Activated CD4-positive, alpha-beta T cell treated with anti-CD3 and anti-CD28 coated beads, Interleukin-2, amount 50 U/mL, for 16 hours (primary cell): ENCODE measurements at regions not wholly inside any gene's neighbourhood (a gene's known extent, or its start where the extent isn't known, plus 50 kb on each side); places are given as distances from the start of the nearest gene placed in this dataset.
"Not testable (repeated sequence)": the region's sequence is repeated elsewhere in the genome, so short reads cannot be mapped to it uniquely, and the experiment has no call there.

Source experiments
- DNase-seq: peaks from one replicate; pipeline ENCODE4 v3.0.0-alpha.2; 2020

DNA sequence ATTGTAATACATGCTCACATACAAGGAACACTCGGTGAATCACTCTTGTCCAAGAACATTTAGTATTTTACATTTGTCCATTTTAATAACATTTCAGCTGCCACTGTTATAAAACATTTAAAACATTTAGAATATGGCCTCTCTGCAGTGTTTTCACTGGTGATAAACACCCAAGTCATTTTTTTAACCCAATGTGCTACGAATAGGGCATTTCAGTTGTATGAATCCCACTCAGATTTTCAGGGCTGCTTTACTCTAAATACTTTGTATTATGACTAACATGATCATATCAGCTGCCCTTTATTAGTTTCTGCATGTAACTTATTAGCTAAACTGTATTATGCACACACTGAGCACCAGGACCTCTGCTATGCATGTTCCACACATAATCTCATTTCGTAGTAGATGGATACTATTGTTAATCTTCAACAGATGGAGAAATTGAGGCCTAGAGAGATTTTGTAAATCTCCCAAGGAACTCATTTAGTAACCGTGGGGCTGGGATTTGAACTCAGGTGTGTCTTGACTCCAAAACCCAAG lies 148.6 kb upstream of the CDIN1 start:
- no peak for DNase-seq

DNA sequence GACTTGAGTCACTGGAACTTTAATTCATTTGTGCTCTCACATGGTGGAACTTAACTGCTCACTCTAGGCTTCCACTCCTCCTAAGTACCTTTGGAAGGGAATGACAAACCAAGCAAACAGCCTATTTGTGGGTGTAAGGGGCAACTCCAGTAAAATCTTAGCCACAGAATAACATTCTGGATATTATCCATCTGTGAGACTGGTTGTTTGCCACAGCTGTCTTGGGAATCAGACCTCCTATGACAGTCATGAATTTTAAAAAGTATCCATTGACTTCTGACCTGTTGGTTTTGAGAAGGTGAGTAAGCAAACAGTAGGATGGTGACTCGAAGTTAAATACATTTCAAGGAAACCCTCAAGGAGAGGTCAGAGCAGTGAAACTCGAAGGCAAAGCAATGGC lies 147.3 kb upstream of the CDIN1 start:
- DNase-seq: no peak

DNA sequence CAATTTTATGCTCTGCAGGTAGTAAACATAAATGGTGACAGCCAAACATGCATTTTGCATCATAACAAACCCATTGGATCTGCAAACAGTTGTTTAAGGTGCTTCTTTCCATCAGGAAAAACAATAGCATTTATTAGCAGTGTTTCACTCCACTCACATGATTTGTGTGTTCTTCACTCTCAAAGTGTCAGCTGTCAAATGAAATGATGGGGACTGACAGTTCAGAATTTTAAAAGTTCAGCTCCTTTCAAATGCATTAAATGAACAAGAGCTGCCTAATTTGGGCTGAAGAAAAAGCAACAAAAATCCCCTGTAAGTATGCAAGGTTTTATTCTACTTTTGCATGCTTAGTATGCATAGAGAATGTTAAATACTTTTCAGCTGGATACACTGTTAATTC lies 145.2 kb upstream of the CDIN1 start:
- no peak for DNase-seq

DNA sequence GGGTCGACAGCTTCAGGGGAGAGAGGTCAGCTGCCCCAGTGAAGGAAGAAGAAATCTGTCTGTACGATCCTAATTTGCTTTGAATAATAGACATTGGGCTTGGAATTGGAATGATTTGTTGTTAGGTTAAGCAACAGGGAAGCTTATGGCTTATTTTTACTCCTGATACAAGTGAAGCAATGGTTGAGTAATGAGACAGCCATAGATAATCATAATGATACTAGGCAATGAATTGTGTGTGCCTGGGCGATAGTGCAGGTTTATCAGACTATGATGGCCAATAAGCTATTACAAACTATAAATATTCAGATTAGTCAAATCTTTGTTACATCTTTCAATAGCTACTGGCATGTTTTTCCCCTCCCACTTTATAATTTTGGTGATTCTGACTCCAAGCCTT lies 140.9 kb upstream of the CDIN1 start:
- no peak for DNase-seq

DNA sequence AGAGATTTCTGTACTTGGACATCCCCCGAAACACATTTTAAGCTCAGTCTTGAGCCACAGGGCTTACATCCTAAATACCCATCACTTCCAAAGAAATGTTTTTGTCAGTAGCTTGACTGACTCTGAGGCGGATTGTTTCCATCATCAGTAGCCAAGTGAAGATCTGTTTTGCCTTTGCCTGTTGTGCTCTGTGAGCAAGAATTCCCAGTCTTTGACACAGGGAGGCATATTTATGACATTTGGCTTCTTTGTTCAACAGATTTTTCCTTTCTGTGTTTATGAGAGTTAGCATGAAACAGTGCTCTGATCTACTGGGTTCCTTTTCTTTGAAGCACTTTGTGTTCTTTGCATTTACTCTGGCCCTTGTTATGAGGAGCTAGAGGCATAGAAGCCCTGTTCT lies 132.1 kb upstream of the CDIN1 start:
- DNase-seq: no peak

DNA sequence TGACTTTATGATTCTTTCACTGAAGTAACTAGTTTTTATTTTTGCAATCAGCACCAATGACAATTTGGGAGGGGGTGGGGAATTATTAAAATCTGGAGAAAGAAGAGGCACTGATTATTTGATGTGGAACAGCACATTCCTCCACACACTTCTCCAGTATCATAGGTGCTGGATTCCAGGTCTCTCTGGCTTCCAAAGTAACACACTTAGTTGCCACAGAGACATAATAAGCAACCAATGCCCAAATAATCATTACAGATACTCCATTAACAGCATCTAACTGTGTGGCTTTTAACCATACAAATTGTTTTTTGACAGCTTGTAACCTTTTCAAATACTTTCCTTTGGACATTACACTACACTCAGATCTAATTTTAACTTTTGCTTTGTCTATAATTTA lies 131.0 kb upstream of the CDIN1 start:
- no peak for DNase-seq

DNA sequence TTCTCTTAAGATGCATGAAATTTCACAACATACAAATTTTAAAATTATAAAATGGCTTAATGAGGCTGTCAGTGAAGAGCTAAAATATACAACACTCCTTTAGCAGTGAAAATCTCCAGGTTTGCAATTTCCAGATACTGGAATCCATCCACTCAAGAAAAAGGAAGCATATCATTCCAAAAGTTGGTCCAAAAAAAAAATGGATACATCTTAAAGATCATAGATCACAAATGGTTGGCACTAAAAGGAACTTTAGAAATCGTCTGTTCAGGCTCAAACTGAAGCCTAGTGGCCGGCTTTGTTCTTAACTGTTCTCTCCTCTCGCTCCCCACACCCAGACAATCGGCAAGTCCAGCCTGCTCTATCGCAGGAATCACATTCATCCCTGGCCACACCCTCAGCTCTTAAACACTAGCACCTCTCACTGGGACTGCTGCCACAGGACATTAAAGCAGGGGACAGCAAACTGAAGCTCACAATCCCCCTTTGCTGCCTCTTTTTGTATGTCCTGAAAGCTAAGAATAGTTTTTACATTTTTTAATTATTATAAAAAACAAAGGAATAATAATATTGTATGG lies 130.3 kb upstream of the CDIN1 start:
- no peak for DNase-seq

DNA sequence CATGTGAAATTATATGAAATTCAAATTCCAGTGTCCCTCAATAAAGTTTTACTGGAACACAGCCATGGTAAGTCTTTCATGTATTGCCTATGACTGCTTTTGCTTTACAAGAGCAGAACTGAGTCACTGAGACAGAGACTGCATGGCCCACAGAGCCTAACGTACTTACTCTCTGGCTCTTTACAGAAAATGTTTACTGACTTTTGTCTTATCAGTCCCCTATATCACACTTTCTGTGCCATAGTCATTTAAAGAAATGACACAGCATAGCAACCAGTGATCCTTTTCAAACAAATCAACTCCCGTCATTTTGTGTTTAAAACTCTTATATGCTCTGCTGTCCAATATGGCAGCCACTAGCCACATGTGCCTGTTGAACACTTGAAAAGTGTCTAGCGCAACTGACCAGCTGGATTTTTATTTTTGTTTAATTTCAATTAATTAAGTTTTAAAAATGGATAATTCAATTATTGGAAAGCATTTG lies 129.7 kb upstream of the CDIN1 start:
- no peak for DNase-seq

DNA sequence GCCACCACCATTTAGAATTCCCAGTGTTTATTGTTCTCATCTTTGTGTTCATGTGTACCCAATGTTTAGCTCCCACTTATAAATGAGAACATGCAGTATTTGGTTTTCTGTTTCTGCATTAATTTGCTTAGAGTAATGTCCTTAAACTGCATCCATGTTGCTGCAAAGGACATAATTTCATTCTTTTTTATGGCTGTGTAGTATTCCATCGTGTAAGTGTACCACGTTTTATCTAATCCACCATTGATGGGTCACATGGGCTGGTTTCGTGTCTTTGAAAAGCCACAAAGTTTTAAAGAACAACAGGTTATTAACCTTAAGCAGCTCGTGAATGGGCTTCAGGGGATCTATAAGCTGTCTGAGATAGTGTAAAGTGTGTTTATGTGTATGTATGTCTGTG lies 125.2 kb upstream of the CDIN1 start:
- not testable (repeated sequence) for DNase-seq

DNA sequence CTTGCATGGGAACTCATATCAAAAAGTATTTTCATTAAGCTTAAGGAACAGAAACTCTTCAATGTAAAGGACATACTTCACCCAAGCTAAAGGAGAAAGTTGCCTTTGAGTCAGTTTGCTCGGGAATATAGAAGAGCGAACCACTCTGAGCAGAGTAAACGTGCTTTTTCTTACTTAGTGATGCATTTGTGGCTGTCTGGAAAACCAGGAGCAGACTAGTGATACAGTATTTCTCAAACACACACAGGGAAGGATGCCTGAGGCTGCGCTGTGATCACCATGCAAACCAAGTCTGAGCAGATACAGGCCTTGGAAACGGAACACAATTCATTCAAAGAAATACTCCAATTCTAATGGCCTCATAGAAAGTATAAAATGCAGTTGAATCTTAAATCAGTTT lies 121.0 kb upstream of the CDIN1 start:
- DNase-seq: no peak

DNA sequence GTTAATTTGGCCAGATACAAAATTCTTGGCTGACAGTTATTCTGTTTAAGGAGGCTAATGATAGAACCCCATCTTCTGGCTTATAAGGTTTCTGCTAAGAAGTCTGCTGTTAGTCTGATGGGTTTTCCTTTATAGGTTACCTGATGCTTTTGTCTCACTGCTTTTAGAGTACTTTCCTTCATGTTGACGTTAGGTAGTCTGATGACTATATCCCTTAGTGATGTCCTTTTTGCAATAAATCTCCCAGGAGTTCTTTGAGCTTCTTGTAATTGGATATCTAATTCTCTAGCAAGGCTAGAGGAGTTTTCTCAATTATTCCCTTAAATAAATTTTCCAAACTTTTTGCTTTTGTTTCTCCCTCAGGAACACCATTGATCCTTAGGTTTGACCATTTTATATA lies 114.1 kb upstream of the CDIN1 start:
- DNase-seq: no peak

DNA sequence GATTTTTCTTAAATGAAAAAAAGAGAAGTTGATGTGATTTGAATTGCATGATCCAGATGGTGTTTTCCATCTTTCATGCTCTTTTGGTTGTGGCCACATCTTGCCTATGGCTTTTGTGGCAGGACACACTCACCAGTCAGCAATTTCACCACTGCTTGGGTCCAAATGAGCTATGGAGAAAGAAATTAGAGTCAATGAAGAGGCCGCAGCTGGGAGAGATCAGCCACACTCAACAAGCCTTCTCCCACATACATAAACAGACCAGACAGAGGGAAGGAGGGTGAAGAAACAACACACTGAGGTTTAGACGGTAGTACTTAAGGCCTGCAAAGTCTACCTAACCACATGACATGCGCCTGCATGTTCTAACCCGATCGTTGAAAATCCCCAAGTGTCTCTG lies 110.7 kb upstream of the CDIN1 start:
- no peak for DNase-seq

DNA sequence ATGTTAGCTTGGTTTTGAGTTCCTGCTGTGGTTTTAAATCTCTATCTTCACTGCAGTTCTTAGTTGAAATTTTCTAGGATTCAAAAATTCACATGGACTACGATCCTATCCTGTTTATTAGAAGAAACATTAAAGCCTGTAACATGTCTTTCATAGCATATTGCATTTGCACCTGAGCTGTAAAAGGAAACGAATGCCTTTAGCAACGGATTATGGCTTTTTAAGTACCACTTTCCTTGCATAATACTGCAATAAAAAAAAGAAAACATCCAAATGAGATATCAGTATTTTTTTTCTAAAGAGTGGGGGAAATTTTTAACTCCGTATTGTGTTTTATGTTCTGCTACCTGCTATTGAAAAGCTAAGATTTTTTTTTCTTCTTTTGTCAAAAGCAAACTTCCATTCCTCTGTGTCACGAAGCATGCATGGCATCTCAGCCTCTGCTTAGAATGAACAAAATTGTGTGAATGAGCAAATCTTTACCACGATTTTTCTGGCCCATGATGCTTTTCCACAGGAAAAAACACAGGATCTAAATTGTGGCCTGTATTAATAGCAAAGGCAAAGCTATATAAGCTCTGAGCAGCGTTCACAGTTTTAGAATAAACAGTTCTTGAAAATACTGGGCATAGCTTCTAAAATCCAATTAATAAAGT lies 110.0 kb upstream of the CDIN1 start:
- DNase-seq: no peak

DNA sequence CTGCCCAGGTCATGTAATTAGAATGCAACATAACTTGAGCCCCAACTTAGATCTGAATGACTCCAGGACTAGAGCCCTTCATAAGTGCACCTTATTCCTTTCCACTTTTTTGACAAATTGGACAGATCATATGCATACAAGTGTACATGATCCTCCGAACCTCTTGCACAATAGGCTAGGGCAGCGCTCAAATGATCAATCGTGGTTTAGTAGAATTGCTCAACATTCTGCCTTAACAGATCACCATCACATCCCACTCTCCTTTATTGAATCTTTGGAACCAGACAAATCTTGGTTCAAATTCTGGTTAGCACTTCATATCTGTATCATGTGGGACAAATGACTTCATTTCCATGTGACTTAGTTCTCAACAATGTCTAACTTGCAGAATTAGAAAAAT lies 106.8 kb upstream of the CDIN1 start:
- no peak for DNase-seq

DNA sequence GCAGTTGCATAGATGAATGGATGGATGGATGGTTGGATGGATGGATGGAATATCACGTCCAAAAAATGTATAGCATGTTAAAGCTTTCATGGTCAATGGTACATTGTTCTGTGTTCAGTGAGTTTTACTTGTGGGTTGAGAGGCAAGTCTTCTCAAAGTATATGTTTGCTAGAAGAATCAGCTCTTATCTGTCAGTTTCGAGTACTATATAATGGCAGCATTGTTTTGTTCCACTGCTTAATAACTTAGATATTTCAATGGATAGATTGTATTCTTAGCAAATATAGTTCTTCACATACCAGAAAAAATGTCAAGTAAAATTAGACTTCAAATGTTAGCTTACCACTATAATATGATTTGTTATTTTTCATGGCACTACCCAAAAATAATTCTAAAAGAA lies 100.9 kb upstream of the CDIN1 start:
- no peak for DNase-seq

DNA sequence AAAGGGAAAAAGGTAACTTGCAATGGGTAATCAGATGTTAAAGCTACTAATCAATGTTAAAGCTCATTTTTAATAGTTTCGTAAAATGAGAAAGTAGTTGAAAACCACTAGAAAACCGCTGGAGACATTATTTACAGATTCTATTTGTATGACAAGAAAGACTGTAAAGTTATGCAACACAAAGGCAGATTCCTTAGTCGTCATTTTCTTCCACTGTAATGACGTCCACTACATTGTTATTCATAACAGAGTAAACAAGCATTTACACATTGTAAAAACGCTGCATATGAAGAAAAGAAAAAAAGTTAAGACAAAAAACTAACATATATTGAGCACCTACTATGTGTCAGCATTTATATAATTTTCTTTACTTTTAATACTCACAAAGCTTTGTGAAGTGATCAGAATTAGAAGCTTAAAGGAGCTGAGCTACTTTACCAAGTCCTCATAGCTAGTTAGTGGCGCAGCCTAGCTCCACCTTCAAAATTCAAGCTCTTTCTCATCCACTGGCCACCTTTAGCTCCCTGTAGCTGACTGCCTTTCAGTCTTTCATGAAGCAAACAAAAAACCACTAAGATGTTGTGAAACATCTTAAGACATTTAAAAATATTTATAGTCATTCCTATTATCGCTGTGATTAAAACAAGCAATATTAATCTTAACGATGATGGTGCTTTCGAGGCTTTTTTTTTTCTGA lies 100.1 kb upstream of the CDIN1 start:
- DNase-seq: no peak

DNA sequence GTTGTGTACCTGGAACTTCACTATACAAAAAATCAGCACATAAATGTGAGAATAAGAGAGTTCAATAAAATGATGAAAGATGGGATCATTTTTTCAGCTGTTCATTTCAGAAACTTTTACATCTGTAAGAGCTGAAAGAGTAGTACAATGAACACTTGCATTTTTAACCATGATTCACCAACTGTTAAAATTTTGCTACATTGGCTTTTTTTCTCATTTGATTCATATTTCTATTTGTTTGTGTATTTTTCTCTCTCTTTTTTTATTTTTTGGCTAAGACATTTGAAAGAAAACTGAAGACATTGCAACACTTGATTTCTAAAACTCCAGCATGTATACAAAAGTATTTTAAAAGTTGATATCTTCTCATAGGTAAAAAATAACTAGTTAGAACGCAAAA lies 98.3 kb upstream of the CDIN1 start:
- DNase-seq: no peak

DNA sequence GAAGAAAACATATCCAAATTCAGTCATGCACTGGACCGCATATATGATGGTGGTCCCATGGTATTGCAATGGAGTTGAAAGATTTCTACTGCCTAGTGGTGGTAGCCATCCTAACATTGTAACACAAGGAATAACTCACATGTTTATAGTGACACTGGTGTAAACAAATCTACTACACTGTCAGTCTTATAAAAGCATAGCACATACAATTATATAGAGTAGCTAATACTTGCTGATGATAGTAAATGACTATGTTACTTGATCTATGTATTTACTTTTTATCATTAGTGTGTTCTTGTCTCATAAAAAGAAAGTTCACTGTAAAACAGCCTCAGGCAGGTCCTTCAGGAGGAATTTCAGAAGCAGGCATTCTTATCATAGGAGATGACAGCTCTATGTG lies 96.0 kb upstream of the CDIN1 start:
- no peak for DNase-seq

DNA sequence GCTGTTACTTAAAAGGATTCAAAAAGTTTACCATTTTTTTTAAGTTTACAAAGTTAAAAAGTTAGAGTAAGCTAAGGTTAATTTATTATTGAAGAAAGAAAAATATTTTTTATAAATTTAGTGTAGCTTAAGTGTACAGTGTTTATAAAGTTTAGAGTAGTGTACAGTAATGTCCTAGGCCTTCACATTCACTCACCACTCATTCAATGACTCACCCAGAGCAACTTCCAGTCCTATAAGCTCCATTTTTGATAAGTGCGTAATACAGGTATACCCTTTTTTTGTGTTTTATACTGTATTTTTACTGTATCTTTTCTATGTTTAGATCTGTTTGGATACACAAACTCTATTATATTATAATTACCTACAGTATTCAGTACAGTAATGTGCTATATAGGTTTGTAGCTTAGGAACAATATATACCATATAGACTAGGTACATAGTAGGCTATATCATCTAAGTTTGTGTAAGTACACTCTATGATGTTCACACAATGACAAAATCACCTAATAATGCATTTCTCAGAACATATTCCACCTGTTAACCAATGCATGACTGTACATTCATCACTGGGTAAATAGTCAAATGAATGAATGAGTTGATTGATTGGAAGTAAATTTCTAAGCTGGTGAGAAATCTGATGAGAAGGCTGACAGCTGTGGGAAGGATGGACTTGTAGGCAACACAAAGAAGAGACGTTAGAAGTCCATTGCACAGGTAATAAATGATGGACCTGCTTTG lies 95.2 kb upstream of the CDIN1 start:
- no peak for DNase-seq

DNA sequence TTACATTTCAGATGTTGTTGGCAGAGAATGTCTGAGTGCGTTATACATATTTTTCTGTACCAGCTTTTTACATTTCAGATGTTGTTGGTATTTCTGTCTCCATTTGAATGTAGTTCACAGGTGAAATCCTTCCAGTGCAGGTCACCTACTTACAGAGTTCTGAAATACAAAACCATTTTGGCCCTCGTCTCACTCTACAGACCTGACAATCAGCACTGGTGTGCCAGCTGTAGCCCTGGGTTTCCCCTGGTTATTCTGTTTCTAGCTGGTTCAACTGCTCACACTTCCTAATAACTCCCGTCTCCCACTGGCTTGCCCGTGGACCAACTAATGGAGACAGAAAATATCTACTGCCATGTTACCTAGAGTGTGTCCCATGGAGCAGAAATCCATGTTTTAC lies 87.5 kb upstream of the CDIN1 start:
- DNase-seq: no peak

DNA sequence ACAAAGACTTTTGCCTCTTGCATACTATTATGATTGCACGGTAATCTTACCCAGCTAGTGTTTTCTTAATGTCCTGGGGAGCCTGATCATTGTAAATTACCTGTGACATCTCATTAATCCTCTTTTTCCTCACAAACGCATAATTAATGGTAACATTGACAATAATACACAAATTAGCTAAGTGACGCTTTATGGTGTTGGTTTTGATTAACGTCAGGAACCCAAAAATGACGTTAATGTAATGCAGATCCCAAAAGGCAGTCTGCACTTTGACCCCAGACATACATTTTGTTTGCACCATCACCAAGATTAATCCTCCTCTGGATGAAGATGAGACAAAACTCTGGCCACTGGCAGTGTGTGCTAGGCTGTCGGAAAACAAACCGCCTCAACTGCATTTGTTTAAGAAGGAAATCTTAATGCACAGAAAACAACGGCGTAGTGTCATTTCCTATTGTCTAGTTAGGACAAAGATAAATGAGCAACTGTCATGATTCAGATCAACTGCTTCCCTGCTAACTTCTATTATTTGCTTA lies 83.9 kb upstream of the CDIN1 start:
- DNase-seq: no peak

DNA sequence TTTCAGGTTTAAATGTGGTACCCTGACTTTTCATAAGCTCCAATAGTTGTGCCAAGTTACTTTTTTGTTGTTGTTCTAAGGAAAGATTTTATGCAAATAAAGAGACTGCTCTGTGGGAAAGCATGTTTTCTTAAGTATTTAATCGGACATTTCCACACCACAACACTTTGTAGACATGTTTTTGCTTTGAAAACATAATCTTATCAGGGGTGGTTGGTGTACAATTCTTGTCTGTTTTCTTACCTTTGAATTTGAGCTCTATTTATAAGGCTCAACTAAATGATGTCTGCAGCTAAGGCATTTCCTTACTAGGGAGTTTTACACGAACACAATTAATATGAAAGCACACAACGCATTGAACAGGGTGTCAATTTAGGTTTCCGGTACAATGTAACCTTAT lies 81.5 kb upstream of the CDIN1 start:
- DNase-seq: no peak

DNA sequence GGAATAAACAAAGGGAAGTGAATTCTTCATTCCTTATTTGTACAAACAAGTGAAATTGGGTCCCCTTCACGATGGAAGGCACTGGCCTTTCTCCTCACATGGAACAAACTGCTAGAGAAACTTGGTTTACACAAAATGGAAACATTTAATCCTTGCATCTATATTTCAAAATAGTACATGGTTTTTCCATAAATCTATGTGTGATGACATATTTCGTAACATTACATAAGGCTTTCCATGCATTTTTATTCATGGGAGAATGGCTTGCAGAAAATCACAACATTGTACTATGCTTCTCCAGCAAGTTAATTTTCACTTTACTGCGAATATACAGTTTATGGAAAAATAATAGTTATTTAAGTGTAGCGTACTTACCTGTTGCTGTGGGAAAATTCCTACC lies 81.0 kb upstream of the CDIN1 start:
- DNase-seq: no peak
